Mesodermal cell (in vitro differentiated cells): ENCODE measurements at regions not wholly inside any gene's neighbourhood (a gene's known extent, or its start where the extent isn't known, plus 50 kb on each side); places are given as distances from the start of the nearest gene placed in this dataset.

Experiments used
- H3K27ac ChIP-seq: 2 replicates; pipeline ENCODE4 v1.7.0; 2013; ENCODE audit warnings: mild to moderate bottlenecking, low read depth, low read length, moderate library complexity; ENCODE audit not compliant: severe bottlenecking
- H3K36me3 ChIP-seq: 2 replicates; pipeline ENCODE4 v1.7.1; 2013; ENCODE audit warnings: mild to moderate bottlenecking, low read length, moderate library complexity; ENCODE audit not compliant: control insufficient read depth, insufficient read depth
- H3K4me1 ChIP-seq: one replicate; pipeline ENCODE4 v1.7.1; 2013; ENCODE audit warnings: mild to moderate bottlenecking, low read length; ENCODE audit not compliant: insufficient read depth, control insufficient read depth, poor library complexity, severe bottlenecking
- H3K4me3 ChIP-seq: 2 replicates; pipeline ENCODE4 v1.7.0; 2013; ENCODE audit warnings: low read length, control low read depth, mild to moderate bottlenecking; ENCODE audit not compliant: insufficient read depth, poor library complexity, severe bottlenecking; ENCODE audit errors: extremely low read depth
- H3K9me3 ChIP-seq: 2 replicates; pipeline ENCODE4 v1.7.1; 2013; ENCODE audit warnings: mild to moderate bottlenecking, low read length, moderate library complexity; ENCODE audit not compliant: control insufficient read depth
- WGBS, 2 experiments: methylation state at CpG; one replicate each; pipeline ENCODE4 v1.1.5; 2013; ENCODE audit warnings: missing lambda C conversion rate in 2 of 2; ENCODE audit not compliant: insufficient coverage in 2 of 2; 5-methylcytosine and 5-hydroxymethylcytosine counted together

DNA sequence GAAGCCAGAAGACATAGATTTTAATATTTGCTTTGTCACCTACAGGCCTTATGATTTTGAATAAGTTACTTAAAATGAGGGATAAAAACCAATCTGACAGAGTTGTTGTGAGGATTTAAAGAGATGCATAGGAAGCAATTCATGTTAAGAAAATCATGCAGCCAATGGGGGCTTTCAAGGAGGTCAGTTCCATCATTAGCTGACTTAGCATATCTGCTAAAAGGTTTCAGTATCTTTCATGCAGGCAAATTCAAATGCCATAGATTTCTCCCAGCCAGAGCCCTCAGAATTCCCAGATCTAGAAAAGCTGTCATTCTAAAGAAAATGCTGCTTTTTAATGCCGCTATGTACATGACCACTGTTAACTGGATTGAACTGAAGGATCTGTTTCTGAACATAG is 176.1 kb downstream of the GOLIM4 start:
- no peaks in the 10 kb centered on the region for H3K36me3 ChIP-seq
- no peak overlapping the region for H3K27ac ChIP-seq
- no peak overlapping the region for H3K4me3 ChIP-seq
- no peaks in the 10 kb centered on the region for H3K4me1 ChIP-seq
- 86 to 90% methylated on average over 1 of the region's 1 CpG for WGBS, 2 experiments
- H3K9me3 ChIP-seq: no peaks in the 10 kb centered on the region

DNA sequence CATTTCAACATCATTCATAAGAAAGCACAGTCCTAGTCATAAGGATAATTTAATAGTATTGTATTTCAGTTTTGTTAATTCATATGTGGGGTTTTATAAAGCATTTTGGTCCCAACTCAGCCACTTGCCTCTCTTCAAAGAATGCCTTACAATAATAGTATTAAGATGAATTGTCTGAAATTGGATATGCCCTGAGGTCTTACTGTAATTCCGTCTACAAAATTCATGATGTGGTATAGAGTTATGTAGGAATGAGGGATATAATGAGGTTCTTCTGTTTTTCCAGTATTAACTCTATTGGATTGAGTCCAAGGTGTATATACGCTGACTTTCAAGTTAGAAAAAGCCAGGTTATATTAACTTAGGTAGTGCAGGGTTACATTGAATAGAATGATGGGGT is 177.0 kb downstream of the GOLIM4 start:
- Histone ChIP-seq H3K9me3 (no peaks in the 10 kb centered on the region), H3K27ac (no peak overlapping the region), H3K36me3 (no peaks in the 10 kb centered on the region), H3K4me3 (no peak overlapping the region), H3K4me1 (no peaks in the 10 kb centered on the region)
- 65 to 82% methylated on average over 2 of the region's 2 CpGs for WGBS, 2 experiments

DNA sequence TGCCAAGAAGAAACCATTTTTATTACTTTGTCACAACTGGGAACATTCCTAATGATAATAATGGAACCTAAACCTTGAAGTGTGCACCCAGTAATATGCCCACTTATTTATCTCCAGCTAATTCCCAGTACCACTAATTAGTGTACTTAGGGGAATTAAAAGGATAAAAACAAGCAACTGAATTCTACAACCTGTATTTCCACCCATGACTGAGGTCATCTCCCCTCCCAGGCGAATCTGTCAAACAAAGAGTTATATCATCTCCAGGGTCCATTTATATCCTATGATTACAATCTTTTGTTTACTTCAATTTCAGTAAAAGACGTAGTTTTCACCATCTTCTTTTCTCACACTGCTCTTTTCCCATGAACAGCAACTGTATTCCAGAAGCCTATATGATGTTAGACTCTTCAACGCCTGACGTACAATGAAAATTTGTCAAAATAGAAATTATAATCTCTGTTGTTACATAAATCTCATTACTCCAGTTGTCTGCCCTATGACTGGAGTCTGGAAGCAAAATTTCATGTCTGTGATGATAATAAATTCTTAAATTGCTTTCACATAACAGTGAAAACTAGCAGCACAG is 177.6 kb downstream of the GOLIM4 start:
- no peaks in the 10 kb centered on the region for H3K4me1 ChIP-seq
- H3K36me3 ChIP-seq: no peaks in the 10 kb centered on the region
- WGBS, 2 experiments: 60 to 100% methylated on average over 1 of the region's 4 CpGs
- no peaks in the 10 kb centered on the region for H3K9me3 ChIP-seq
- H3K27ac ChIP-seq: no peak overlapping the region
- no peak overlapping the region for H3K4me3 ChIP-seq

DNA sequence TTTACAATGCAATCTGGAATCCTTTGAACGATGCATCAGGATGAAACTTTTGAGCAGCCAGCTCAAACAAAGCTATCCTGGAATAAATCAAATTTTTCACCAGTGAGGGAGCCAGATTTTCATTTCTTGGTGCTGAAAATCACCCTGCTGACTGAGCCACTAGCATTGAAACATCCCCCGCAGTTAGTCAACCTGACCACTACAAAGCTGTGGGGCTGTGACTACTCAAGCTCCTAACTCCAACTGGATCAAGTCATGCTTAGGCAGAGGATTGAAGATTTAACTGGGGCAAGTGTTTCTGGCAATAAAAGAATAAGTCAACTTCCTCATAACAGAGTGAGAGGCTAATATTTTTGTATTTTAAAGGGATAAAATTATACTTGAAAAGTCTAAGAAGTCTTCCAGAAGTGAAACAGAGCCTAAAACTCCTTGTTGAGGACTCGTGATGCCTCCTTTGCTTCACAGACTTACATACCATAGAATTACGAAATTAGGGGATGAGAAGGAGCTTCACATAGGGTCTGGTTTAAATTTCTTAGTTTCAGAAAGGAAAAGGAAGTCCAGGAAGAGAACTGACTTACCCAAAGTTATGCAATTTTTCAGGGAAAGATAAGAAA is 177.8 kb downstream of the SERPINI1 start:
- H3K9me3 ChIP-seq: no peaks in the 10 kb centered on the region
- H3K27ac ChIP-seq: no peak overlapping the region
- 60 to 63% methylated on average over 1 of the region's 4 CpGs for WGBS, 2 experiments
- no peak overlapping the region for H3K4me3 ChIP-seq
- no peaks in the 10 kb centered on the region for H3K4me1 ChIP-seq
- no peaks in the 10 kb centered on the region for H3K36me3 ChIP-seq

DNA sequence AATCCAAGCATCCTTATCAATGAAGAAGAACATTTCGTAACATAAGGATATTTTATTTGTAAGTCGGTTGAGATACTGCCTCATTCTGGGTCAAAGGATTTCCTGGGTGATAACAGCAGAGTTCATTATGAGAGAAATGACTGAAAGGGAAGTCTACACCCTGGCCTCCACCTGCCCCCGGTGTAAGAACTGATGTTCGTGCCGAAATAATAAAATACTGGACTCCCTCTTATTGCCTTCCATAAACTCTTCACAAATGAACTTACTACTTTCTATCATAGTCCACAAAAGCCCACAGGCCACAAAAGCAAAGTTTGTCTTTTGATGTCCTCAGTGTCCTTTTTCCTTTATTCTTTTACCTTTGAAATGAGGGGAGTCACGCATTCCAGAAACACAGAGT is 174.4 kb downstream of the SERPINI1 start:
- 93 to 100% methylated on average over 3 to 5 of the region's 6 CpGs for WGBS, 2 experiments
- H3K27ac ChIP-seq: no peak overlapping the region

DNA sequence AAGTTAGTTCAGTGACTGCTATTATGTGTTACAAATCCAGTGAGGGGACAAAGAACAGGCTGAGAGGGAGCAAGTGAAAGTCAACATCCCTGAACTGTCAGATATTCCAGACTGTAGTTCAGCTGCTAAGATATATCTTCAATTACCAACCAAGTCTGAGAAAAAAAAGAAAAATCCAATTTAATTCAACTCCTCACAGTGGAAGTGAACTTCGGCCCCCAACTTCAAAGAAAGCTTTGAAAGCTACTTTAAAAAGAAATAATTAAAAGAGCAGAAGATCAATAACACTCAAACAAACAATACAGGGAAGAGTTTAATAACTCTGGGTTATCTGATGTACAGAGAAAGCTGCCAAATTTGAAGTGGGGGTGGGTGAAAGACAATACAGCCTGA is 174.0 kb downstream of the SERPINI1 start:
- H3K4me3 ChIP-seq: no peak overlapping the region
- no CpG with 5 or more reads among the region's 1 CpG for WGBS, 2 experiments
- H3K36me3 ChIP-seq: no peaks in the 10 kb centered on the region
- no peak overlapping the region for H3K27ac ChIP-seq
- H3K9me3 ChIP-seq: no peaks in the 10 kb centered on the region
- no peaks in the 10 kb centered on the region for H3K4me1 ChIP-seq

More for the DNA sequence above, 174.4 kb downstream of the SERPINI1 start:
- no peak overlapping the region for H3K4me3 ChIP-seq
- no peaks in the 10 kb centered on the region for H3K36me3 ChIP-seq
- H3K4me1 ChIP-seq: no peaks in the 10 kb centered on the region
- no peaks in the 10 kb centered on the region for H3K9me3 ChIP-seq

DNA sequence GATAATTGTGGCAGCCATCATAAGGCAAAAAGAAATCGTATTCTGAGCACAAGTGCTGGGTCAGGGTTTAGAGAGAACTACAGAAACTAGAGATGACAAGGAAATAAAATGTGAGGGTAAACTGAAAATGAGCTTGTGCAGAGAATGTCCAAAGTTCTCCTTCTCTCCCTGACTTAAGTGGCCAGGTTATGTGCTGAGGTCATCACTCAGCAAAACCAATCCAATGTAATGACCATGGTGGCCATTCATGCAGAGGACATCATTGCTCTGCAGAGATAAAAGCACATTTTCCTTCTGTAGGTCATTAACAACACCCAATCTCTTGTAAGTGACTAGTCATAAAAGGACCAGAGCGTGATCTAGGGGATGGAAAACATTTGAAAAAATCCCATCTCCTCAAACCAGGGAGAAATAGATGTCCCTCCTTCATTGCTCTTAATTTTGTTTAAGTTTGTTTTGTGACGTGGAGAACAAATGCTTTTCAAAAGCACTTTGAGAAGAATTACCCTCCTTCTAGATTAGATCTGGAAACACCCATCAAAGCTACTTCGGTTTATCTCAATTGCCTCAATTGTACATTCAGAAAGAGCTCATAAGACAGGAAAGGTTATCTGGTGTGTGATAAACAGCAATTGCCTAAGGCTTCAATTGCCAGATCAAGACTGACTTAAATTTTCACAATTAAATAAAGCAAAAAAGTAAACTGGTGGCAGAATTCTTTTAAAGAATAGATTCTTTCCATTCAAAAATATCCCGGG is 173.4 kb downstream of the SERPINI1 start:
- H3K4me3 ChIP-seq: no peak overlapping the region
- 86% methylated on average over 1 of the region's 5 CpGs; no CpG with 5 or more reads in 1 of the 2 experiments for whole genome bisulfite sequencing, 2 experiments
- H3K4me1 ChIP-seq: no peaks in the 10 kb centered on the region
- H3K27ac ChIP-seq: no peak overlapping the region
- no peaks in the 10 kb centered on the region for H3K9me3 ChIP-seq
- no peaks in the 10 kb centered on the region for H3K36me3 ChIP-seq

DNA sequence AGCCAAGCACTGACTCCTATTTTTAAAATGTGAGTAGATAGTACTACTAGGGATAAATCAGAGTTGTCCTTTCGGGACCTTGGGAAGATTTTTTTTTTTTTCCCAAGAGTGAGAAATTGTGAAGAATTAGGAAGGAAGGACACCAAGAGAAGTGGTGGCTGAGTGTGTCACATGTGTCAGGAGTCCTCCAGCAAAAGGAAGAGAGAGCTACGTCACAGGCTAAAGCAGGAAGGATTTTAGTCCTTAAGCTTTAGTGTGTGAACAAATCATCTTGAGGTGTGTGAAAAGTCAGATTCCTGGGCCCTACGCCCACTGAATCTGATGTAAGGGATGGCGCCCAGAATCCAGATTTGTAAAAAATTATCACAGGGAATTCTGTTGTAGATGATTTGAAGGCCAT is 172.7 kb downstream of the SERPINI1 start:
- WGBS, 2 experiments: 93 to 98% methylated on average over 4 of the region's 4 CpGs
- H3K4me3 ChIP-seq: no peak overlapping the region
- no peak overlapping the region for H3K27ac ChIP-seq
- H3K36me3 ChIP-seq: no peaks in the 10 kb centered on the region
- H3K4me1 ChIP-seq: no peaks in the 10 kb centered on the region
- H3K9me3 ChIP-seq: no peaks in the 10 kb centered on the region

DNA sequence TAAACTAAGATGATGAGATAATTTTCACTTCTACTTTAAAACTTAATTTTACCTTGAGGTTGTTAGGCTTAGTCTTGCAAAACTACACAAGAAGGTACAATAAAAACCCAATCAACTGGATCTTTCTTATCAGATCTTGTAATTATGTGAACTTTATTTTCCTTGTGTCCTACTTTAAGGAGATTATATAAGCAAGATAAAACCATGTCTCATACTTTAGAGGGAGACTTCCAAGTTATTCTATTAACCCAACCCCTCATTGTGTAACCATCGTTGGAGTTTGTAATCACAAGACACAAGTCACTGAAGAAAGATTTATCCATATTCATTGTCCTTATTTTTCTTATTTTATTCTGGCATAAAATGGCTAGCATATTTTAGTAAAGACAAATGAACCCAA is 165.6 kb downstream of the SERPINI1 start:
- Histone ChIP-seq H3K27ac (no peak overlapping the region), H3K4me3 (no peak overlapping the region), H3K4me1 (no peaks in the 10 kb centered on the region), H3K9me3 (no peaks in the 10 kb centered on the region), H3K36me3 (no peaks in the 10 kb centered on the region)
- WGBS, 2 experiments: no CpG with 5 or more reads among the region's 1 CpG

DNA sequence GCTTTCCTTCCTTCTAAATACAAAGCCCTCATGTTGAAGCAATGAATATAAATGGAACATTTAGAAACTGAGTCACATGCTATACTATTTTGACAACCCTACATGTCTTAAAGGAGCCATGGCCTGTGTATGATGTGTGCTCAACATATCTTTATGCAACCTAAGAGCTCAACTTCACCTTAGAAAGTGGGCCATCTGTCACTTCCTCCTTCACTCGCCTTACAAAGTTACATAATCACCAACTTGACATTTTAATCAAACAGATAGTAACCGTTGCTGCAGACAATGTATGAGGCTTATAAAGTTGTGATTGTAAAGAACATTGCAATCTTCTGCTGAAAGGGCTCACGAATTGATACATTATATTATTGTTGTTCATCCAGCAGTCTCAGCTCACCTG is 163.6 kb downstream of the SERPINI1 start:
- H3K4me3 ChIP-seq: no peak overlapping the region

DNA sequence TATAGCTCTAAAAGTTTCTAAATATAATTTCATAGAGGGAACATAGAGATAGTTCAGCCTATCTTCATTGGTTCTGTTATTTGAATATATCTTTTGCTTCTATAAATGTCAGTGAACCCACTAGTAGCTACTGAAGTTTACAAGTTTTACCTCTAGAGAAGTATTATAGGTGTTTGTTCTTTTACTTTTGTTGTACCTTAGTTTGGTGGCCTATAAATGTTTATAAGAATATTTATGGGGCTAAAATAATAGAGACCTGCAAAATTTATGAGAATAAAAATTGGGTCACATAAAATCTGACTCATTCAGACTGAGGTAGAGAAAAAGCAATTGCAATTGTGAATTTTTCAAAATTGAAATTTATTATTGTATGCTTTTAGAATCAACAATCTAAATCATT is 162.6 kb downstream of the SERPINI1 start:
- Histone ChIP-seq H3K36me3 (no peaks in the 10 kb centered on the region), H3K9me3 (no peaks in the 10 kb centered on the region), H3K4me1 (no peaks in the 10 kb centered on the region), H3K27ac (no peak overlapping the region), H3K4me3 (no peak overlapping the region)

More for the DNA sequence above, 163.6 kb downstream of the SERPINI1 start:
- Histone ChIP-seq H3K36me3 (no peaks in the 10 kb centered on the region), H3K9me3 (no peaks in the 10 kb centered on the region), H3K4me1 (no peaks in the 10 kb centered on the region), H3K27ac (no peak overlapping the region)
- 100% methylated on average over 2 of the region's 3 CpGs; no CpG with 5 or more reads in 1 of the 2 experiments for WGBS, 2 experiments
